Activated CD4-positive, alpha-beta T cell treated with anti-CD3 and anti-CD28 coated beads, Interleukin-2, Interleukin-6, amounts not matched to agents 100 ng/mL and 50 ng/mL, durations not matched to agents 16 hours and 8 hours (primary cell): ENCODE measurements at regions not wholly inside any gene's neighbourhood (a gene's known extent, or its start where the extent isn't known, plus 50 kb on each side); places are given as distances from the start of the nearest gene placed in this dataset.

ENCODE experiments used
- DNase-seq: peaks from one replicate; pipeline ENCODE4 v3.0.0-alpha.2; 2020

GRCh38 chr3:94522488-94522887 is 459.6 kb downstream of the NSUN3 start:
- no peak for DNase-seq

GRCh38 chr3:94524102-94524919 is 461.4 kb downstream of the NSUN3 start:
- no peak for DNase-seq

- DNase-seq: no peak
Measured at GRCh38 chr3:94525043-94525442, 462.2 kb downstream of the NSUN3 start.

GRCh38 chr3:94529816-94530215 is 467.0 kb downstream of the NSUN3 start:
- DNase-seq: no peak

GRCh38 chr3:94532951-94533350 is 470.1 kb downstream of the NSUN3 start:
- DNase-seq: no peak

GRCh38 chr3:94539937-94540336 is 477.1 kb downstream of the NSUN3 start:
- no peak for DNase-seq

GRCh38 chr3:94543161-94543560 is 480.3 kb downstream of the NSUN3 start:
- DNase-seq: no peak

GRCh38 chr3:94544131-94544789 is 481.4 kb downstream of the NSUN3 start:
- no peak for DNase-seq

GRCh38 chr3:94548581-94549316 is 485.9 kb downstream of the NSUN3 start:
- DNase-seq: no peak

- DNase-seq: no peak
Measured at GRCh38 chr3:94561094-94561493, 498.2 kb downstream of the NSUN3 start.

- DNase-seq: no peak
Measured at GRCh38 chr3:94564247-94564646, 501.4 kb downstream of the NSUN3 start.

GRCh38 chr3:94568041-94568440 is 505.2 kb downstream of the NSUN3 start:
- no peak for DNase-seq

GRCh38 chr3:94573337-94573736 is 510.5 kb downstream of the NSUN3 start:
- DNase-seq: no peak

- DNase-seq: no peak
Measured at GRCh38 chr3:94587291-94587690, 524.4 kb downstream of the NSUN3 start.

GRCh38 chr3:94593526-94594150 is 530.8 kb downstream of the NSUN3 start:
- DNase-seq: no peak

GRCh38 chr3:94596141-94596540 is 533.3 kb downstream of the NSUN3 start:
- no peak for DNase-seq

GRCh38 chr3:94596887-94597566 is 534.2 kb downstream of the NSUN3 start:
- DNase-seq: no peak

- no peak for DNase-seq
Measured at GRCh38 chr3:94607778-94608177, 544.9 kb downstream of the NSUN3 start.

GRCh38 chr3:94609908-94610307 is 547.0 kb downstream of the NSUN3 start:
- no peak for DNase-seq

- DNase-seq: no peak
Measured at GRCh38 chr3:94611596-94611995, 548.7 kb downstream of the NSUN3 start.

GRCh38 chr3:94612631-94613030 is 549.8 kb downstream of the NSUN3 start:
- DNase-seq: no peak

- DNase-seq: no peak
Measured at GRCh38 chr3:94614192-94614591, 551.3 kb downstream of the NSUN3 start.
